GM12872 (cell line): ENCODE measurements at regions not wholly inside any gene's neighbourhood (a gene's known extent, or its start where the extent isn't known, plus 50 kb on each side); places are given as distances from the start of the nearest gene placed in this dataset.

Source experiments
- CTCF ChIP-seq: IDR thresholded peaks from 3 replicates; pipeline ENCODE4 v1.5.1; 2011; ENCODE audit warnings: low read depth, mild to moderate bottlenecking, low read length, moderate library complexity; ENCODE audit not compliant: insufficient read depth

GRCh38 chr18:78558948-78559347 is 420.7 kb upstream of the SALL3 start:
- TF ChIP-seq CTCF = no peak

- TF ChIP-seq CTCF = no peak
These were observed 420.0 kb upstream of the SALL3 start for GRCh38 chr18:78559584-78559983.

GRCh38 chr18:78561757-78562510 is 417.7 kb upstream of the SALL3 start:
- no peak for TF ChIP-seq CTCF

DNA sequence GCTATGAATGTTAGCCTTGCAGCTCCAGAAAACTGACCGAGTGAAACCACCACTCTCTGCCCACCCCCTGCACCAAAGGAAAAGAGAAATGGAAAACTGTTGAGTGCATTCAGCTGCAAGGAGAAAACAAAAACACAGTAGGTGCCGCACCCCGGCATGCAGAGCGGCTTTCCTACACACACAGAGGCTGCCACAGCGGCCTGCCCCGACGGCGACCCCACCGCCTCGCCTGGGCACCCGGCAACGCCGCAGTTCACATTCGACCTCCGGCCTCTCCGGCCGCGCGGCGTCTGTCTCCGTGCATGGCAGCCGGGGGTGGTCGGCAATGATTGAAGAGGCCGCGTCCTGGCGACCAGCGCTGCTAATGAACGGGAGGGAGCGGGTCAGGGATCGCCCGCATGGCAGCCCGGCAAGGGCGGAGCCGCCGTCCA is 417.1 kb upstream of the SALL3 start:
- TF ChIP-seq CTCF = no peak

- no peak for TF ChIP-seq CTCF
These were observed 416.5 kb upstream of the SALL3 start for GRCh38 chr18:78563110-78563509.

DNA sequence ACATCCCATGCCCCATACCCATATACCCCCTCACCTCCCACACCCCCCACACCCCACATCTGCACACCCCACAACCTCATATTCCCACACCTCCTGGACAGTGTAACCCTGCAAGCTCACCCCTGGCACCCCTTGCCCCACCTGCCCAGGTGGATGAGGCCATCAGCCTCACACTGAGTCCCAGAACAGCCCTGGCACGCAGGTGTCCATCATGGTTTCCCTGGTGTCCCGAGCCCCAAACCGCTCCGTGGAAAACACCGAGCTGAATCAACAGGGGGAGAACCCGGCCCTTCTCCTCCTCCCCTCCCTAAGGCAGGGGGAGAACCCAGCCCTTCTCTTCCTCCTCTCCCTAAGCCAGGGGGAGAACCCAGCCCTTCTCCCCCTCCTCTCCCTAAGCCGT is 415.6 kb upstream of the SALL3 start:
- no peak for TF ChIP-seq CTCF

GRCh38 chr18:78564518-78564917 is 415.1 kb upstream of the SALL3 start:
- no peak for TF ChIP-seq CTCF
